ENCODE measurements at regions not wholly inside any gene's neighbourhood (a gene's known extent, or its start where the extent isn't known, plus 50 kb on each side); places are given as distances from the start of the nearest gene placed in this dataset.
"Not testable (repeated sequence)": the region's sequence is repeated elsewhere in the genome, so short reads cannot be mapped to it uniquely, and the experiment has no call there.

- H3K4me3 Mint-ChIP-seq = no peak overlapping the region
- H3K27ac Mint-ChIP-seq = no peak overlapping the region
- H3K9me3 Mint-ChIP-seq = peaks cover 8% of the 10 kb centered on the region
- no peak for DNase-seq
- H3K4me1 Mint-ChIP-seq (ENCODE audit: low read depth) = peaks cover 9% of the 10 kb centered on the region
- H3K36me3 Mint-ChIP-seq (ENCODE audit: low read depth) = no peaks in the 10 kb centered on the region
- H3K27me3 Mint-ChIP-seq = peaks cover 21% of the 10 kb centered on the region
These were observed 50.4 kb upstream of the SOD1 start for GRCh38 chr21:31609081-31609480.

GRCh38 chr21:31607791-31608190 lies 51.7 kb upstream of the SOD1 start:
- Mint-ChIP-seq H3K36me3 (ENCODE audit: low read depth) (no peaks in the 10 kb centered on the region), H3K4me1 (ENCODE audit: low read depth) (peaks cover 7% of the 10 kb centered on the region), H3K9me3 (peaks cover 8% of the 10 kb centered on the region), H3K27me3 (peaks cover 14% of the 10 kb centered on the region), H3K4me3 (no peak overlapping the region), H3K27ac (no peak overlapping the region)
- no peak for DNase-seq

- peaks cover 3% of the 10 kb centered on the region for H3K9me3 Mint-ChIP-seq
- no peaks in the 10 kb centered on the region for H3K36me3 Mint-ChIP-seq (ENCODE audit: low read depth)
- peak overlapping the region; percentile 11 for H3K27ac Mint-ChIP-seq
- no peak for DNase-seq
- H3K4me3 Mint-ChIP-seq = no peak overlapping the region
- H3K4me1 Mint-ChIP-seq (ENCODE audit: low read depth) = peaks cover 7% of the 10 kb centered on the region
- H3K27me3 Mint-ChIP-seq = peaks cover 7% of the 10 kb centered on the region
These were observed 53.2 kb upstream of the SOD1 start for GRCh38 chr21:31606081-31606874.

DNA sequence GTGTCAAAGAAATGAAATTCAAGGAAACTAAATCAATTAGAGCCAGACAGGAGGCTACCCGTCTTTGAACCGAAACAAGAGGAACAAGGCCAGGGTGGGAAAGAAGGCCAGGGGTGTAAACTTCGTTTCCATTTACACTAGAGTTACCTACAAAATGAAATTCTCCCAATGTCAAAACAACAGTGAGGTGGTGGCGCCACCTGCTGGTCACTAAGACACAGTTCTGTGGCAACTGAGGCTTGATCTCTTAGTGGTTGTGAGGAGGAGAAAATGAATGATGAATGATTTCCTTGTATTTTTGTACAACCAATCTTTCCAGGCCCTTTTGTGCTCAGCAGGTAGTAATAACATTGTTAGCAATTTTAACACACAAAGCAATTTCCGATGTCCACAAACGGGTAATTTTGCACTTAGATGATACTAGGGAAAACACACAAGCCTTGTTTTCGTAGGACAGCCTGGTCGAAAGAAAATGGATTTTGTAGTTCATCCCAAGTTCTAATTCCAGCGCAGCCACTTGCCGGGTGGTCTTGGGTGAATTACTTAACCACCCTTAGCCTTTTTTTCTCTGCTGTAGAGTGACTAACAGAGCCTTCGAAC lies 54.8 kb upstream of the SOD1 start:
- Mint-ChIP-seq H3K4me3 (no peak overlapping the region), H3K27me3 (no peaks in the 10 kb centered on the region), H3K27ac (no peak overlapping the region), H3K9me3 (no peaks in the 10 kb centered on the region), H3K36me3 (ENCODE audit: low read depth) (no peaks in the 10 kb centered on the region), H3K4me1 (ENCODE audit: low read depth) (peaks cover 7% of the 10 kb centered on the region)
- peak; percentile 77 for DNase-seq

GRCh38 chr21:31599563-31599962 lies 59.9 kb upstream of the SOD1 start:
- no peak for DNase-seq
- no peak overlapping the region for H3K27ac Mint-ChIP-seq
- H3K27me3 Mint-ChIP-seq = no peaks in the 10 kb centered on the region
- H3K4me3 Mint-ChIP-seq = no peak overlapping the region
- no peaks in the 10 kb centered on the region for H3K9me3 Mint-ChIP-seq
- peaks cover 2% of the 10 kb centered on the region for H3K4me1 Mint-ChIP-seq (ENCODE audit: low read depth)
- H3K36me3 Mint-ChIP-seq (ENCODE audit: low read depth) = no peaks in the 10 kb centered on the region

- no peaks in the 10 kb centered on the region for H3K9me3 Mint-ChIP-seq
- H3K36me3 Mint-ChIP-seq (ENCODE audit: low read depth) = no peaks in the 10 kb centered on the region
- no peak for DNase-seq
- no peak overlapping the region for H3K27ac Mint-ChIP-seq
- H3K27me3 Mint-ChIP-seq = no peaks in the 10 kb centered on the region
- no peak overlapping the region for H3K4me3 Mint-ChIP-seq
- no peaks in the 10 kb centered on the region for H3K4me1 Mint-ChIP-seq (ENCODE audit: low read depth)
These were observed 60.5 kb upstream of the SOD1 start for GRCh38 chr21:31599013-31599412.

DNA sequence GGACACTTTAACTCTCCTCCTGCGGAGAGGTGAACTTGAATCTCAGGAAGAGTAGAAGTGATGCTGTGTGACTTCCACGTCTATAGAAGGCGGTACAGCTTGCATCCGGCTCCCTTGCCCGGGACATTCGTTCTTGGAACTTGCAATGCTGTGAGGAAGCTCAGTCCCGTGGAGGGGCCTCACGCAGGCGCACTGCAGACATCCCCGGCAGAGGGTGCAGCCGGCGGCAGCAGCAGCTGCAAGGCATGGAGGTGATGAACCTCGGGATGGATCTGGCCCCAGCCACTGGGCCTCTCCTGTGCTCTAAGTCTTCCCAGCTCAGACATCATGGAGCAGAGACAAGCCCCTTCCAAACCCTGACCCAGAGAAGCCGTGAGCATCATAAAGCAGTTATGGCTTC lies 61.8 kb upstream of the SOD1 start:
- H3K36me3 Mint-ChIP-seq (ENCODE audit: low read depth) = no peaks in the 10 kb centered on the region
- H3K4me1 Mint-ChIP-seq (ENCODE audit: low read depth) = no peaks in the 10 kb centered on the region
- no peaks in the 10 kb centered on the region for H3K9me3 Mint-ChIP-seq

GRCh38 chr21:31596055-31596454 lies 63.4 kb upstream of the SOD1 start:
- H3K27me3 Mint-ChIP-seq = no peaks in the 10 kb centered on the region

More for the DNA sequence above, 61.8 kb upstream of the SOD1 start:
- DNase-seq = no peak
- no peak overlapping the region for H3K27ac Mint-ChIP-seq
- no peaks in the 10 kb centered on the region for H3K27me3 Mint-ChIP-seq
- H3K4me3 Mint-ChIP-seq = no peak overlapping the region

GRCh38 chr21:31594726-31595125 lies 64.8 kb upstream of the SOD1 start:
- no peak overlapping the region for H3K4me3 Mint-ChIP-seq
- H3K9me3 Mint-ChIP-seq = no peaks in the 10 kb centered on the region
- H3K4me1 Mint-ChIP-seq (ENCODE audit: low read depth) = no peaks in the 10 kb centered on the region
- H3K27me3 Mint-ChIP-seq = no peaks in the 10 kb centered on the region
- H3K27ac Mint-ChIP-seq = no peak overlapping the region
- H3K36me3 Mint-ChIP-seq (ENCODE audit: low read depth) = no peaks in the 10 kb centered on the region
- DNase-seq = no peak

More at GRCh38 chr21:31596055-31596454, 63.4 kb upstream of the SOD1 start:
- no peak for DNase-seq
- H3K9me3 Mint-ChIP-seq = no peaks in the 10 kb centered on the region
- H3K4me3 Mint-ChIP-seq = no peak overlapping the region
- no peaks in the 10 kb centered on the region for H3K4me1 Mint-ChIP-seq (ENCODE audit: low read depth)
- H3K27ac Mint-ChIP-seq = no peak overlapping the region
- H3K36me3 Mint-ChIP-seq (ENCODE audit: low read depth) = no peaks in the 10 kb centered on the region

DNA sequence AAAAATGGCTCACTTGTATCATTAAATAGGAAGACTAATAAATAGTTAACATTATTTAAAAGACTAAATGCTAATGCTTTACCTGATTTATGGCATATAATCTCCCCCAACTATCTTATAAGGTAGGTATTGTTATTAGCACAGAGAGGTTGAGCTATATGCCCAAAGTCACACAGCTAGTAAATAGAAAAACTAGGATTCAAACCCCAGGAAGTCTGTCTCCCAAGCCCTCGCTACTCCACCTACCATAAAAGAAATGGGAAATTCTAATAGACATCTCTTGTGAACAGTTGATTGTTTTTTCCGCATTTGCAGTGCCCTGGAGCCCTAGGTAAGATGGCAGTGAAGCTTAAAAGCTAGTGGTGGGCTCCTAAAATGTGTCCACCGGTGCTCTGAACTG lies 65.2 kb upstream of the SOD1 start:
- no peaks in the 10 kb centered on the region for H3K4me1 Mint-ChIP-seq (ENCODE audit: low read depth)
- no peaks in the 10 kb centered on the region for H3K36me3 Mint-ChIP-seq (ENCODE audit: low read depth)
- no peak for DNase-seq
- H3K9me3 Mint-ChIP-seq = no peaks in the 10 kb centered on the region
- H3K27ac Mint-ChIP-seq = no peak overlapping the region
- H3K4me3 Mint-ChIP-seq = no peak overlapping the region
- H3K27me3 Mint-ChIP-seq = no peaks in the 10 kb centered on the region

DNA sequence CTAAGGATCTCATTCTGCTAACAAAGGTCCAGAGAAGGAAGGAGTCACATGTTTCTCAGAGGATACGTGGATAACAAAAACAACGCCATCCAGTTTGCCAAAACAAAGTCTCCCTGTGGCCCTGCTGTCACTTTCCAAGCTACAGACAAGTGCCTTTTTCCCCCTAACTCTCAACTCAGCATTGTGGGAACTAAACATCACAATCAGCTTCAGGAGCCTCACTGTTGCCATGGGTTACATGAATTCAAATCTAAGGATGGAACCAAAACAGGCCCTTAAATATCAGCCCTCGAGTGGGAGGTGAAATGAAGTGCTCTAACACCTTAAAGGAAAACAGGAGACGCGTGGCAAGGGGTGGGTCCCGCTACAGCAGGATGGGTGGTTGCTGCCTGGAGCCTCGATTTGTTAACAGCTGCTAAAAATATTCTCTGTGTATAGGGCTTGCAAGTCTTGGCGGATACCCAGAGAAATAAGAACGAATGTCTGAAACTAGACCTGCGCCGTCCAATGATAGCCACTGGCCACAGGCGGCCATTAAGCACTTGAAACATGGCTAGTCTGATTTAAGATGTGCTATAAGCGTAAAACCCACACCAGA lies 66.4 kb upstream of the SOD1 start:
- Mint-ChIP-seq H3K36me3 (ENCODE audit: low read depth) (no peaks in the 10 kb centered on the region), H3K4me1 (ENCODE audit: low read depth) (no peaks in the 10 kb centered on the region), H3K9me3 (no peaks in the 10 kb centered on the region), H3K27ac (no peak overlapping the region), H3K4me3 (no peak overlapping the region), H3K27me3 (no peaks in the 10 kb centered on the region)
- DNase-seq = no peak

GRCh38 chr21:31592516-31592915 lies 67.0 kb upstream of the SOD1 start:
- Mint-ChIP-seq H3K27me3 (no peaks in the 10 kb centered on the region), H3K9me3 (no peaks in the 10 kb centered on the region), H3K4me3 (no peak overlapping the region), H3K27ac (no peak overlapping the region), H3K36me3 (ENCODE audit: low read depth) (no peaks in the 10 kb centered on the region), H3K4me1 (ENCODE audit: low read depth) (no peaks in the 10 kb centered on the region)
- no peak for DNase-seq

GRCh38 chr21:31589820-31590219 lies 69.7 kb upstream of the SOD1 start:
- H3K27ac Mint-ChIP-seq = no peak overlapping the region
- no peaks in the 10 kb centered on the region for H3K36me3 Mint-ChIP-seq (ENCODE audit: low read depth)

GRCh38 chr21:31586118-31586517 lies 73.4 kb upstream of the SOD1 start:
- H3K36me3 Mint-ChIP-seq (ENCODE audit: low read depth) = no peaks in the 10 kb centered on the region
- H3K9me3 Mint-ChIP-seq = no peaks in the 10 kb centered on the region
- H3K27me3 Mint-ChIP-seq = no peaks in the 10 kb centered on the region
- no peaks in the 10 kb centered on the region for H3K4me1 Mint-ChIP-seq (ENCODE audit: low read depth)
- no peak overlapping the region for H3K27ac Mint-ChIP-seq
- H3K4me3 Mint-ChIP-seq = no peak overlapping the region
- DNase-seq = no peak

More at GRCh38 chr21:31589820-31590219, 69.7 kb upstream of the SOD1 start:
- Mint-ChIP-seq H3K4me3 (no peak overlapping the region), H3K9me3 (no peaks in the 10 kb centered on the region), H3K27me3 (no peaks in the 10 kb centered on the region), H3K4me1 (ENCODE audit: low read depth) (no peaks in the 10 kb centered on the region)
- DNase-seq = no peak

DNA sequence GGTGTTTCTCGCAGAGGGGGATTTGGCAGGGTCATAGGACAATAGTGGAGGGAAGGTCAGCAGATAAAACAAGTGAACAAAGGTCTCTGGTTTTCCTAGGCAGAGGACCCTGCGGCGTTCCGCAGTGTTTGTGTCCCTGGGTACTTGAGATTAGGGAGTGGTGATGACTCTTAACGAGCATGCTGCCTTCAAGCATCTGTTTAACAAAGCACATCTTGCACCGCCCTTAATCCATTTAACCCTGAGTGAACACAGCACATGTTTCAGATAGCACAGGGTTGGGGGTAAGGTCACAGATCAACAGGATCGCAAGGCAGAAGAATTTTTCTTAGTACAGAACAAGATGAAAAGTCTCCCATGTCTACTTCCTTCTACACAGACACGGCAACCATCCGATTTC lies 75.6 kb upstream of the SOD1 start:
- H3K4me3 Mint-ChIP-seq; DNase-seq; H3K27me3 Mint-ChIP-seq; H3K27ac Mint-ChIP-seq; H3K36me3 Mint-ChIP-seq (ENCODE audit: low read depth); H3K4me1 Mint-ChIP-seq (ENCODE audit: low read depth); H3K9me3 Mint-ChIP-seq: not testable (repeated sequence)

Measured in activated T-cell treated with anti-CD3 and anti-CD28 coated beads, Interleukin-2, amount 50 U/mL, for 24 hours (primary cell).